ENCODE measurements at regions not wholly inside any gene's neighbourhood (a gene's known extent, or its start where the extent isn't known, plus 50 kb on each side); places are given as distances from the start of the nearest gene placed in this dataset.
"Not testable (repeated sequence)": the region's sequence is repeated elsewhere in the genome, so short reads cannot be mapped to it uniquely, and the experiment has no call there.

- not testable (repeated sequence) for H3K27me3 ChIP-seq (ENCODE audit: low read depth, low read length); H3K27ac ChIP-seq (ENCODE audit: low read length); H3K4me1 ChIP-seq (ENCODE audit: control insufficient read depth in 1 of 2, insufficient read depth in 2 of 2, low read length in 2 of 2); H3K9me3 ChIP-seq (ENCODE audit: control insufficient read depth in 1 of 2, low read length in 2 of 2); H3K4me3 ChIP-seq (ENCODE audit: low read depth in 1 of 2, low read length in 2 of 2); H3K36me3 ChIP-seq (ENCODE audit: control insufficient read depth in 1 of 2, insufficient read depth in 2 of 2, low read length in 2 of 2)
These were observed 53.0 kb upstream of the LYZL2 start for GRCh38 chr10:30682377-30683199.

GRCh38 chr10:30680908-30681307 lies 51.4 kb upstream of the LYZL2 start:
- Histone ChIP-seq H3K9me3 (ENCODE audit: control insufficient read depth in 1 of 2, low read length in 2 of 2) (no peaks in the 10 kb centered on the region), H3K27ac (ENCODE audit: low read length) (no peak overlapping the region)

More at GRCh38 chr10:30680908-30681307, 51.4 kb upstream of the LYZL2 start:
- Histone ChIP-seq H3K27me3 (ENCODE audit: low read depth, low read length) (no peaks in the 10 kb centered on the region), H3K4me3 (ENCODE audit: low read depth in 1 of 2, low read length in 2 of 2) (no peak overlapping the region), H3K4me1 (ENCODE audit: control insufficient read depth in 1 of 2, insufficient read depth in 2 of 2, low read length in 2 of 2) (no peaks in the 10 kb centered on the region), H3K36me3 (ENCODE audit: control insufficient read depth in 1 of 2, insufficient read depth in 2 of 2, low read length in 2 of 2) (no peaks in the 10 kb centered on the region)
